H1 (cell line): ENCODE measurements at regions not wholly inside any gene's neighbourhood (a gene's known extent, or its start where the extent isn't known, plus 50 kb on each side); places are given as distances from the start of the nearest gene placed in this dataset.

Experiments used
- E2F6 ChIP-seq: IDR thresholded peaks from 2 replicates; pipeline ENCODE4 v1.6.1; 2012; ENCODE audit warnings: inconsistent platforms
- EP300 ChIP-seq, 2 experiments: IDR thresholded peaks; 1 replicate in 1 of 2; 2 replicates in 1 of 2; pipeline ENCODE4 v1.6.1; 2011 to 2012; ENCODE audit warnings: low read depth in 2 of 2, low read length in 2 of 2, mild to moderate bottlenecking in 2 of 2, borderline replicate concordance in 1 of 2, inconsistent platforms in 1 of 2, moderate library complexity in 1 of 2
- SRF ChIP-seq: IDR thresholded peaks from 2 replicates; pipeline ENCODE4 v1.6.1; 2011; ENCODE audit warnings: mild to moderate bottlenecking, low read depth, low read length, moderate library complexity

GRCh38 chr2:18949871-18950270, 360.5 kb upstream of the NT5C1B start (continued):
- TF ChIP-seq E2F6 (no peak), SRF (no peak), EP300 (IDR thresholded peaks at IDR 0.05; ENCODE audit: borderline replicate concordance in 1 of 2, low read depth in 2 of 2, low read length in 2 of 2) (no peak)
